ENCODE measurements at regions not wholly inside any gene's neighbourhood (a gene's known extent, or its start where the extent isn't known, plus 50 kb on each side); places are given as distances from the start of the nearest gene placed in this dataset.

DNA sequence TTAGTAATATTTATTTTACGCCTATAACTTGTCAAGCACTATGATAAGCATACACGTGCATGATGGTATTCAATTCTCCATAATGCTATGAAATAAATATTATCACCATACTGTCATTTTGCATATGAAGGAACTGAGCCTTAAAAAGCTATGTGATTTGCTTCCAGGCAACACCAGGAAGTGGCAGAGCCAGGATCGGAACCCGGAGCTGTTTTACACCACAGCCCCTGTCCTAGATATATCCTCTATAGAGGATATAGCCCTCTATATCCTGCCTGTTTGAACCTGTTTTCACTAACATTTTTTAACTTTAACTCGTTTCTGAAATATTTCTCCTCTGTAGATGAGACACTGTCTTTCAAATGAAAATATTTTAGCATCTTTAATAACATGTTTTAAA lies 690.0 kb downstream of the SATB2 start:
- TF ChIP-seq EZH2phosphoT487 (IDR thresholded peaks at IDR 0.05; ENCODE audit: low read length): no peak
- TF ChIP-seq, protein P1, sequence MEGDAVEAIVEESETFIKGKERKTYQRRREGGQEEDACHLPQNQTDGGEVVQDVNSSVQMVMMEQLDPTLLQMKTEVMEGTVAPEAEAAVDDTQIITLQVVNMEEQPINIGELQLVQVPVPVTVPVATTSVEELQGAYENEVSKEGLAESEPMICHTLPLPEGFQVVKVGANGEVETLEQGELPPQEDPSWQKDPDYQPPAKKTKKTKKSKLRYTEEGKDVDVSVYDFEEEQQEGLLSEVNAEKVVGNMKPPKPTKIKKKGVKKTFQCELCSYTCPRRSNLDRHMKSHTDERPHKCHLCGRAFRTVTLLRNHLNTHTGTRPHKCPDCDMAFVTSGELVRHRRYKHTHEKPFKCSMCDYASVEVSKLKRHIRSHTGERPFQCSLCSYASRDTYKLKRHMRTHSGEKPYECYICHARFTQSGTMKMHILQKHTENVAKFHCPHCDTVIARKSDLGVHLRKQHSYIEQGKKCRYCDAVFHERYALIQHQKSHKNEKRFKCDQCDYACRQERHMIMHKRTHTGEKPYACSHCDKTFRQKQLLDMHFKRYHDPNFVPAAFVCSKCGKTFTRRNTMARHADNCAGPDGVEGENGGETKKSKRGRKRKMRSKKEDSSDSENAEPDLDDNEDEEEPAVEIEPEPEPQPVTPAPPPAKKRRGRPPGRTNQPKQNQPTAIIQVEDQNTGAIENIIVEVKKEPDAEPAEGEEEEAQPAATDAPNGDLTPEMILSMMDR (IDR thresholded peaks at IDR 0.05; ENCODE audit: low read length): no peak
